ENCODE measurements at regions not wholly inside any gene's neighbourhood (a gene's known extent, or its start where the extent isn't known, plus 50 kb on each side); places are given as distances from the start of the nearest gene placed in this dataset.

GRCh38 chr1:188867614-188868013, 1610.0 kb downstream of the BRINP3 start:
- H2AFZ ChIP-seq: no peak overlapping the region
- TF ChIP-seq CTCF (conservative IDR thresholded peaks at IDR 0.05): no peak
- no peak for TF ChIP-seq EZH2 (IDR thresholded peaks at IDR 0.05; ENCODE audit: low read depth)
- no peak for DNase-seq
- ChIA-PET POLR2A (ENCODE audit: unreplicated experiment) (no interaction called here), CTCF (no interaction called here)
- H3K79me2 ChIP-seq (ENCODE audit: low read depth): no peaks in the 10 kb centered on the region
- no peaks in the 10 kb centered on the region for H4K20me1 ChIP-seq (ENCODE audit: insufficient read depth)
- no peaks in the 10 kb centered on the region for H3K9me3 ChIP-seq (ENCODE audit: insufficient read depth, low read depth)
- no TSS peak for BruUV-seq (replicated peaks)
- no peaks in the 10 kb centered on the region for H3F3A ChIP-seq (ENCODE audit: insufficient read depth, low read depth)
- H3K4me1 ChIP-seq (replicated peaks; ENCODE audit: insufficient read depth): no peaks in the 10 kb centered on the region
- no peak overlapping the region for H3K4me2 ChIP-seq
- intact Hi-C loops (cut with micrococcal nuclease; ENCODE audit: unreplicated experiment): no loop called here
- no peak overlapping the region for H3K4me3 ChIP-seq
- no peaks in the 10 kb centered on the region for H3K36me3 ChIP-seq (ENCODE audit: low read depth)
- H3K9me2 ChIP-seq (ENCODE audit: insufficient read depth): no peaks in the 10 kb centered on the region; the same call in 1 of the 2 replicates
- H3K27me3 ChIP-seq (ENCODE audit: insufficient read depth, low read depth): no peaks in the 10 kb centered on the region
- H3K27ac ChIP-seq: no peak overlapping the region

- Histone ChIP-seq H3K4me3 (no peak overlapping the region), H3F3A (ENCODE audit: insufficient read depth, low read depth) (no peaks in the 10 kb centered on the region), H3K4me2 (no peak overlapping the region), H3K9me2 (ENCODE audit: insufficient read depth) (no peaks in the 10 kb centered on the region; the same call in 1 of the 2 replicates), H3K9me3 (ENCODE audit: insufficient read depth, low read depth) (peaks cover 4% of the 10 kb centered on the region; the same call in 1 of the 2 replicates), H3K36me3 (ENCODE audit: low read depth) (no peaks in the 10 kb centered on the region), H3K27me3 (ENCODE audit: insufficient read depth, low read depth) (no peaks in the 10 kb centered on the region), H3K4me1 (replicated peaks; ENCODE audit: insufficient read depth) (no peaks in the 10 kb centered on the region), H3K79me2 (ENCODE audit: low read depth) (no peaks in the 10 kb centered on the region), H3K27ac (no peak overlapping the region), H4K20me1 (ENCODE audit: insufficient read depth) (no peaks in the 10 kb centered on the region), H2AFZ (no peak overlapping the region)
- DNase-seq: no peak
- intact Hi-C loops (cut with micrococcal nuclease; ENCODE audit: unreplicated experiment): no loop called here
- POLR2A ChIA-PET (ENCODE audit: unreplicated experiment): no interaction called here
- no peak for TF ChIP-seq EZH2 (IDR thresholded peaks at IDR 0.05; ENCODE audit: low read depth)
- TF ChIP-seq CTCF (conservative IDR thresholded peaks at IDR 0.05): no peak
- CTCF ChIA-PET: no interaction called here
- BruUV-seq (replicated peaks): no TSS peak
These were observed 1606.5 kb downstream of the BRINP3 start for GRCh38 chr1:188871164-188871563.

GRCh38 chr1:188872376-188872775, 1605.3 kb downstream of the BRINP3 start:
- intact Hi-C loops (cut with micrococcal nuclease; ENCODE audit: unreplicated experiment): no loop called here
- Histone ChIP-seq H3K4me1 (replicated peaks; ENCODE audit: insufficient read depth) (no peaks in the 10 kb centered on the region), H3K4me3 (no peak overlapping the region), H3K9me3 (ENCODE audit: insufficient read depth, low read depth) (peaks cover 4% of the 10 kb centered on the region; the same call in 1 of the 2 replicates), H2AFZ (0 out of 2 replicates have a peak overlapping the region, but pooled peaks have one; percentile 27), H3K27me3 (ENCODE audit: insufficient read depth, low read depth) (no peaks in the 10 kb centered on the region), H4K20me1 (ENCODE audit: insufficient read depth) (no peaks in the 10 kb centered on the region), H3K4me2 (no peak overlapping the region), H3F3A (ENCODE audit: insufficient read depth, low read depth) (no peaks in the 10 kb centered on the region), H3K79me2 (ENCODE audit: low read depth) (no peaks in the 10 kb centered on the region), H3K27ac (no peak overlapping the region), H3K9me2 (ENCODE audit: insufficient read depth) (no peaks in the 10 kb centered on the region; the same call in 1 of the 2 replicates), H3K36me3 (ENCODE audit: low read depth) (no peaks in the 10 kb centered on the region)
- no TSS peak for BruUV-seq (replicated peaks)
- CTCF ChIA-PET: no interaction called here
- DNase-seq: no peak
- TF ChIP-seq EZH2 (IDR thresholded peaks at IDR 0.05; ENCODE audit: low read depth) (no peak), CTCF (conservative IDR thresholded peaks at IDR 0.05) (no peak)
- POLR2A ChIA-PET (ENCODE audit: unreplicated experiment): no interaction called here

All from PC-9 (cell line).